ENCODE measurements at regions not wholly inside any gene's neighbourhood (a gene's known extent, or its start where the extent isn't known, plus 50 kb on each side); places are given as distances from the start of the nearest gene placed in this dataset.

- DNase-seq, result no peak
Observed at GRCh38 chr3:168844894-168845482, 749.3 kb upstream of the GOLIM4 start.

- no peak for DNase-seq
Observed at GRCh38 chr3:168844472-168844871, 748.7 kb upstream of the GOLIM4 start.

DNA sequence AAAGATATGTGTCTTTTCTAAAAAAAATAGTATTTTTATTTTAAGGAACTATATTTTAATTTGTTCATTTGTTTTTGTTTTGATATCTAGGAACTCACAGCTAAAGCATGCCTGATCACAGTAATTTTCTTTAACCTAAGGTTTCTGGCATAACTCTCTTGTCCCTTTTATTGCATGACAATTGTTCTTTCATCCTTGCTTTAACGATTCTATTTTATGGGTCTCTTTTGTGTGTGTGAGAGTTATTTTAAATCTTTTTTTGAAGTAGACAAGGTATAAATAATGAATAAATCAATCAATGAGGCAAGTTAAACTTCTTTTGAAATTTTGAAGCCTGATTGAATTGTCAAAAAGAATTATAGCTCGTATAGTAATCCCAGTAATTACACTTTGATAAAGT lies 747.8 kb upstream of the GOLIM4 start:
- no peak for DNase-seq

GRCh38 chr3:168839653-168840052 lies 743.9 kb upstream of the GOLIM4 start:
- no peak for DNase-seq

DNA sequence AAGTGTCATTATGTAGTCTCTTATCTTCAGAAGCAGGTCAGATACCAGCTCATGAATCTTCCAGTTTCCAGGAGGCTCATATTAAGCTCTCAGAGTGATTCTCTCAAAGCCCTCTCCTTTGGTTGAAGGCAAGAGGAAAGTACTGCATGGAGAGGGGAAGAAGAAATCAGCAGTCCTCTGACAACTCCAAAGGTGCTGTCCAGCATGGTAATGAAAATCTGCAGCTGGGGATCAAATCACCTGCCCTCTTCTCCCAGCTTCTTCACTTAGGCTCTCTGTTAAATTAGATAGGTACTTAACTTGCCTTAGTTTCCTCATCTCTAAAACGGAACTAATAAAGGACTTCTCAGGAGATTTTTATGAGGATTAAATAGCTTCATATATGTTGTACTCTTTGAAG lies 738.8 kb upstream of the GOLIM4 start:
- DNase-seq, result no peak

- no peak for DNase-seq
Observed at GRCh38 chr3:168828943-168829342, 733.2 kb upstream of the GOLIM4 start.

- DNase-seq, result no peak
Observed at GRCh38 chr3:168828536-168828935, 732.8 kb upstream of the GOLIM4 start.

GRCh38 chr3:168828014-168828413 lies 732.3 kb upstream of the GOLIM4 start:
- DNase-seq, result no peak

- DNase-seq, result no peak
Observed at GRCh38 chr3:168824107-168824506, 728.4 kb upstream of the GOLIM4 start.

GRCh38 chr3:168823466-168823865 lies 727.7 kb upstream of the GOLIM4 start:
- no peak for DNase-seq

GRCh38 chr3:168820810-168821415 lies 725.2 kb upstream of the GOLIM4 start:
- no peak for DNase-seq

GRCh38 chr3:168817177-168817576 lies 721.5 kb upstream of the GOLIM4 start:
- no peak for DNase-seq

GRCh38 chr3:168815946-168816345 lies 720.2 kb upstream of the GOLIM4 start:
- DNase-seq, result no peak

GRCh38 chr3:168813225-168813802 lies 717.6 kb upstream of the GOLIM4 start:
- no peak for DNase-seq

- DNase-seq, result no peak
Observed at GRCh38 chr3:168812234-168812633, 716.5 kb upstream of the GOLIM4 start.

- DNase-seq, result no peak
Observed at GRCh38 chr3:168808596-168808995, 712.9 kb upstream of the GOLIM4 start.

DNA sequence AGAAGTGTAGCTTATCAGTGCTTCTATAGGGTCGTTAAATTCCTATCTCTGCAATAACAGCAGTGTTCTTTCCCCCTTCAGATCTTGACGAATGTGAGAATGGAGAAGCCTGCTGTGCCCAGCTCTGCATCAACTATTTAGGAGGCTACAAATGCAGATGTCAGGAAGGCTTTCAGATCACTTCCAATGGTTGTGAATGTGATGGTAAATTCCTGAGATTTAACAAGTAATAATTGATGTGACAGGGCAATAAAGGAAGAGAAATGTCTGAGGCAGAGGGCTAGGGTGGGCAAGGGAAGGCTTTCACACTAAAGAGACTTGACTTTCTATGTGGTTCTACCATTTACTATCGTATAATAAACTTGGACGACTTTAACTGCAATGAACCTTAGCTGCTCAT lies 711.7 kb upstream of the GOLIM4 start:
- DNase-seq, result no peak

- DNase-seq, result no peak
Observed at GRCh38 chr3:168806871-168807270, 711.1 kb upstream of the GOLIM4 start.

DNA sequence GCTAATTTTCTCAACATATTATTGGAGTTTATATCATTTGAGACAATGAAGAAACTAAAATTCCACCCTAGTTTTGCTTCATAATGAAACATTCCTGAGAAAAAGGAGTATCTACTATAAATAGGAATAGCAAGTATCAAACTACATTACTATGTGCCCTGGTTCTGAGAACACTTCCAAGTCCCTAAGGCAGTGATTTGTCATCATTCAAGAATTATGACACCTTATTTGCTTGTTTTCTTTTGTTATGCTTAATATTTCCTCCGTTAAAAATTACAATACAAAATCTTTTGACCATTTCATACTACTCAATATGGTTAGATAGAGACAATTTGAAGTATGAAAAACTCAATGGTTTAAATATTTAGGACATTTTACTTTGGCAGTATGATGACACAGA lies 707.8 kb upstream of the GOLIM4 start:
- DNase-seq, result no peak

DNA sequence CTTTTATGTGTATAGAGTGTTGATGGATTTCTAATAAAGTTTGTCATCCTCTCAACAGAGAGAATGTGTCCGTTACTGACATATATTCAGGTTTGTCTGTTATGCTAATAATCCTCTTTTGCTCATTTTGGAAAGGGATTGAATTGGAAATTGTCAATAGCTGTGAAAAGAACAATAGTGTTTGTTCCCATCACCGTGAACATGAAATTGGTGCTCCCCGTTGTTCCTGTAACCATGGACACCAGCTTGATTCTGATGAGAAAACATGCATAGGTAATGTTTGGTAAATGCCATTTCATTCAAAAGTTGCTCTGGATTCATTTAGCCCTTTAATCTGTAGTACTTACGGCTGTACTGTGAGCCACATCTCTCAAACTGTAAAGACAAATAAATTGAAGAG lies 707.0 kb upstream of the GOLIM4 start:
- DNase-seq, result no peak

GRCh38 chr3:168801794-168802193 lies 706.1 kb upstream of the GOLIM4 start:
- no peak for DNase-seq

- DNase-seq, result no peak
Observed at GRCh38 chr3:168796339-168796738, 700.6 kb upstream of the GOLIM4 start.

DNA sequence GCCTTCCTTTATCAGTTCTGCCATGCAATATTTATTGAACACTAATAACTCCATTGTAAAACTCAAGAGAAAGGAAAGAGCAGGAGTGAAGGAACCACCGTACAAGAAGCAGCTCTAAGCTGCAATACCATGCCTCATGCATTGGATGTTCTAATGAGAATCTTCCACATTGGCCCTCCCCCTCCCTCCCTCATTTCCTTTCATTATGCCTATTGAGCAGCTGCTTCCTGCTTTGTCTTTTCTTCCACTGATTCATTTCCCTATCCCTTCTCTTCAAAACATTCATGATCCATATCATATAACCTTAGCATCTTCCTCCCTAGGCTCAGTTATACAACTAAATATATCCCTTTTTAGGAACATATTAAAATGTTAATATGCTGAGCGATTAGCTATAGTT lies 698.7 kb upstream of the GOLIM4 start:
- DNase-seq, result no peak

- DNase-seq, result no peak
Observed at GRCh38 chr3:168782193-168782592, 686.5 kb upstream of the GOLIM4 start.
